ENCODE measurements at regions not wholly inside any gene's neighbourhood (a gene's known extent, or its start where the extent isn't known, plus 50 kb on each side); places are given as distances from the start of the nearest gene placed in this dataset.

DNA sequence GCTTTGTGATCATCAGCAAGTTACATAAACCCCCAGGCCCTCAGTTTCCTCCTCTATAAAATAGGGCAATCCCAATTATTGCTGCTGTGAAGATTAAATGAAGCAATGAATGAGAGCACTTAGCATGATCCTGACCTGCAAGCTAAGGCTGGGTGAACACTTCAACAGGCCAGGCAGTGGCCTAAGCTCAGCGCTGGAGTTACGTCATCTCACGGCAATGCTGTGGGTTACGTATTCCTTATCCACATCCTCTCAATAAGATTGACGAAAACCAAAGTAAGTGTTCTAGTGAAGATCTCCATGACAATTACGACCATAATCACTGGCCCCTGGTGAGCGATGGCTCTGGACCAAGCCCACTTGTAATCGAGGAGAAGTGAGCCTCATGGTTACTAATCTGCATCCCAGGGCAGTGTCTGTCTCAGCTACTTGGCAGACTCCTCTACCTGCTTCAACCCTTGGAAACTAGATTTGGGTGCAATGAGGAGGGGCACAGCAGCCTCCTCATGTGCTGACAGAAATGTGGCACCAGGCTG, 274.1 kb upstream of the ARID1B start:
- Histone ChIP-seq H3K36me3 (ENCODE audit: control insufficient read depth, insufficient read depth, low read length) (no peaks in the 10 kb centered on the region), H3K27ac (no peak overlapping the region), H3K4me1 (no peaks in the 10 kb centered on the region), H3K79me2 (no peaks in the 10 kb centered on the region), H3K27me3 (ENCODE audit: control insufficient read depth, insufficient read depth, low read length) (no peaks in the 10 kb centered on the region), H3K9ac (no peak overlapping the region), H3K4me2 (ENCODE audit: low read length) (no peak overlapping the region), H3K9me3 (ENCODE audit: control insufficient read depth, low read length) (no peaks in the 10 kb centered on the region), H3K4me3 (ENCODE audit: low read depth, low read length) (no peak overlapping the region), H2AFZ (no peak overlapping the region)
- TF ChIP-seq, protein P1, sequence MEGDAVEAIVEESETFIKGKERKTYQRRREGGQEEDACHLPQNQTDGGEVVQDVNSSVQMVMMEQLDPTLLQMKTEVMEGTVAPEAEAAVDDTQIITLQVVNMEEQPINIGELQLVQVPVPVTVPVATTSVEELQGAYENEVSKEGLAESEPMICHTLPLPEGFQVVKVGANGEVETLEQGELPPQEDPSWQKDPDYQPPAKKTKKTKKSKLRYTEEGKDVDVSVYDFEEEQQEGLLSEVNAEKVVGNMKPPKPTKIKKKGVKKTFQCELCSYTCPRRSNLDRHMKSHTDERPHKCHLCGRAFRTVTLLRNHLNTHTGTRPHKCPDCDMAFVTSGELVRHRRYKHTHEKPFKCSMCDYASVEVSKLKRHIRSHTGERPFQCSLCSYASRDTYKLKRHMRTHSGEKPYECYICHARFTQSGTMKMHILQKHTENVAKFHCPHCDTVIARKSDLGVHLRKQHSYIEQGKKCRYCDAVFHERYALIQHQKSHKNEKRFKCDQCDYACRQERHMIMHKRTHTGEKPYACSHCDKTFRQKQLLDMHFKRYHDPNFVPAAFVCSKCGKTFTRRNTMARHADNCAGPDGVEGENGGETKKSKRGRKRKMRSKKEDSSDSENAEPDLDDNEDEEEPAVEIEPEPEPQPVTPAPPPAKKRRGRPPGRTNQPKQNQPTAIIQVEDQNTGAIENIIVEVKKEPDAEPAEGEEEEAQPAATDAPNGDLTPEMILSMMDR (IDR thresholded peaks at IDR 0.05), result no peak

GRCh38 chr6:156497618-156498017, 279.6 kb upstream of the ARID1B start:
- no peaks in the 10 kb centered on the region for H3K27me3 ChIP-seq (ENCODE audit: control insufficient read depth, insufficient read depth, low read length)
- H3K9ac ChIP-seq, result no peak overlapping the region
- no peaks in the 10 kb centered on the region for H3K9me3 ChIP-seq (ENCODE audit: control insufficient read depth, low read length)
- no peak overlapping the region for H3K4me2 ChIP-seq (ENCODE audit: low read length)
- TF ChIP-seq, protein P1 (IDR thresholded peaks at IDR 0.05), result no peak
- H2AFZ ChIP-seq, result no peak overlapping the region
- H3K27ac ChIP-seq, result no peak overlapping the region
- no peaks in the 10 kb centered on the region for H3K4me1 ChIP-seq
- no peak overlapping the region for H3K4me3 ChIP-seq (ENCODE audit: low read depth, low read length)
- H3K36me3 ChIP-seq (ENCODE audit: control insufficient read depth, insufficient read depth, low read length), result no peaks in the 10 kb centered on the region
- no peaks in the 10 kb centered on the region for H3K79me2 ChIP-seq

DNA sequence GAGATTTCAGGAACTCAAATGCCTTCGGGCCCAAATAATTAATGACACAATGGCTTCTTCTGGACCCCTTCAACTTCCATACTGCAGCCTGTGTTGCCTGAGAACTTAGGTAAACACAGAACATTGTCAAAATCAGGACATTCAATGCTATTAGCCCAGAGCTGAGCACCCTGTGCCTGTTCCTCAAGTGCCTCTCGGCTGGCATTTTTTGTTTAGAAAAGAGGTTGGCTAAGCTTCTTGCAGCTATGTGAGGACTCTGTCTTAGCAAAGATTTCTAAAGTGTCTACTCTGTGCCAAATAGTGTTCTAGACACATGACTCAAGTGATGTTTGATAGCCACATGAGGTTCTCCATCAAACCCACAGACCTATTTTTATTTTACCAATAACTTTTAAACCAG, 289.3 kb upstream of the ARID1B start:
- Histone ChIP-seq H3K27me3 (ENCODE audit: control insufficient read depth, insufficient read depth, low read length) (no peaks in the 10 kb centered on the region), H3K4me2 (ENCODE audit: low read length) (no peak overlapping the region), H3K9me3 (ENCODE audit: control insufficient read depth, low read length) (no peaks in the 10 kb centered on the region), H3K4me3 (ENCODE audit: low read depth, low read length) (no peak overlapping the region), H3K79me2 (no peaks in the 10 kb centered on the region), H3K9ac (no peak overlapping the region), H3K4me1 (no peaks in the 10 kb centered on the region), H2AFZ (no peak overlapping the region), H3K27ac (no peak overlapping the region), H3K36me3 (ENCODE audit: control insufficient read depth, insufficient read depth, low read length) (no peaks in the 10 kb centered on the region)
- TF ChIP-seq, protein P1 (IDR thresholded peaks at IDR 0.05), result no peak

DNA sequence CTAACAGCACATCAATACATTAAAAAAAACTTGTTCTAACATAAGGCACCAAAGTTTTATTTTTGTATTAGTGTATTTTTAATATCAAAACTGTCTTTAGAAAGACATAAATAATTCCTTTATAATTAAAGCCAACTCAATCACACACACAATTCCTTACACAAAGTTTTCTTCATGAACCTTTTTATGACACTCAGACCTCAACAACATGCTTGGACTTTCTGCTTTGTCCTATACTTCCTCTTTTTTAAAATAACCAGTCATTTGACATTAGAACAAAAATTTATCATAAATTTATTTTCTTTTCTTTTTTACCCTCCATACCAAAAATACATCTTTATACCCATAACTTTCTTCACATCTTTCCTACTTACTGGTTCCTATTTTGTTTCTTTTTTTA, 292.0 kb upstream of the ARID1B start:
- H3K36me3 ChIP-seq (ENCODE audit: control insufficient read depth, insufficient read depth, low read length), result no peaks in the 10 kb centered on the region
- H3K27me3 ChIP-seq (ENCODE audit: control insufficient read depth, insufficient read depth, low read length), result no peaks in the 10 kb centered on the region
- no peaks in the 10 kb centered on the region for H3K9me3 ChIP-seq (ENCODE audit: control insufficient read depth, low read length)

More for the DNA sequence above, 292.0 kb upstream of the ARID1B start:
- Histone ChIP-seq H3K27ac (no peak overlapping the region), H3K9ac (no peak overlapping the region), H3K4me2 (ENCODE audit: low read length) (no peak overlapping the region), H3K4me3 (ENCODE audit: low read depth, low read length) (no peak overlapping the region), H3K79me2 (no peaks in the 10 kb centered on the region), H3K4me1 (no peaks in the 10 kb centered on the region), H2AFZ (no peak overlapping the region)
- TF ChIP-seq, protein P1 (IDR thresholded peaks at IDR 0.05), result no peak
